Lung (tissue), 11 donors: ENCODE measurements at regions not wholly inside any gene's neighbourhood (a gene's known extent, or its start where the extent isn't known, plus 50 kb on each side); places are given as distances from the start of the nearest gene placed in this dataset.

Experiments used
- ATAC-seq: fragments of 200-7000 bp; cut with Tn5 transposase; one replicate; pipeline ENCODE4 v1.9.1; 2020; ENCODE audit warnings: moderate number of reproducible peaks; ENCODE audit not compliant: insufficient read depth, low FRiP score
- DNase-seq, 3 donors: peaks; one replicate each; pipeline ENCODE4 v3.0.0-alpha.2; 2013 to 2017
- H3K27ac ChIP-seq, 2 donors: one replicate each; pipeline ENCODE4 v1.5.1; 2013; ENCODE audit warnings: mild to moderate bottlenecking in 2 of 2, moderate library complexity in 2 of 2, control low read depth in 1 of 2, inconsistent platforms in 1 of 2, low read depth in 1 of 2, low read length in 1 of 2
- H3K27me3 ChIP-seq, 3 donors: one replicate each; pipeline ENCODE4 v1.5.1; 2013; ENCODE audit warnings: low read length in 2 of 3; ENCODE audit not compliant: control insufficient read depth in 3 of 3, insufficient read depth in 3 of 3
- H3K36me3 ChIP-seq, 4 donors: one replicate each; pipeline ENCODE4 v1.5.1; 2013; ENCODE audit warnings: low read length in 4 of 4, mild to moderate bottlenecking in 1 of 4, moderate library complexity in 1 of 4; ENCODE audit not compliant: control insufficient read depth in 4 of 4, insufficient read depth in 4 of 4
- H3K4me1 ChIP-seq, 5 donors: one replicate each; pipeline ENCODE4 v1.5.1; 2013; ENCODE audit warnings: low read length in 5 of 5, mild to moderate bottlenecking in 2 of 5, moderate library complexity in 1 of 5; ENCODE audit not compliant: control insufficient read depth in 5 of 5, insufficient read depth in 5 of 5
- H3K4me3 ChIP-seq: one replicate; pipeline ENCODE4 v1.5.1; 2013; ENCODE audit warnings: mild to moderate bottlenecking, control low read depth, moderate library complexity
- H3K9ac ChIP-seq, 2 donors: one replicate each; pipeline ENCODE4 v1.5.1; 2013; ENCODE audit warnings: low read length in 2 of 2, control low read depth in 1 of 2; ENCODE audit not compliant: insufficient read depth in 1 of 2
- H3K9me3 ChIP-seq, 4 donors: one replicate each; pipeline ENCODE4 v1.5.1; 2013; ENCODE audit warnings: low read length in 3 of 4, mild to moderate bottlenecking in 1 of 4, moderate library complexity in 1 of 4; ENCODE audit not compliant: control insufficient read depth in 4 of 4, insufficient read depth in 3 of 4
- CTCF ChIP-seq: IDR thresholded peaks from 2 replicates; pipeline ENCODE4 v1.5.1; 2012; ENCODE audit warnings: mild to moderate bottlenecking; ENCODE audit errors: control extremely low read depth, extremely low read depth
- WGBS, 2 donors: extraction: QIAGEN DNeasy Blood & Tissue Kit; methylation state at CpG; one replicate each; pipeline ENCODE4 v1.1.7; 2013; 5-methylcytosine and 5-hydroxymethylcytosine counted together
- donor health status: control.
- donor health status: control.
- donor health status: Bipolar disorder and iron deficiency.
- donor health status: healthy.
- donor health status: DM: yes; HTN: yes; CAD: no.

DNA sequence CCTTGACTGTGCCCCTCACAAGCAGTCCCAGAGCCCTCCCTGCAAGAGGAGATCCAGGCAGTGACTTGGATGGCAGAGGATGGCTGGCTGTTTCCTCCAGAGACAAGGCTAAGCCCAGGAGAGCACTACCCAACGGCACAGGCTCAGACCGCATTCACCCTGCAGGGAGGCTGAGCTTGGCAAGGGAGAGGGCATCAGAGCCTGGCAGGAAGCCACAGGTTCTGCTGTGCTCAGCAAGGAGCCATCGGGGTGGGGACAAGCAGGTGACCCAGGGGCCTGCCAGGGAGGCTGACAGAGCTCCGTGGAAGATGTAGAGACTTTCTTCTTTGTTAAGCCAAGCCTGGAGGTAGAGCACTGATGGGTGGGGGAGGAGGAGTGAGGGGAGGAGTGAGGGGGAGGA lies 159.2 kb upstream of the CST7 start:
- ATAC-seq, result no peak
- H3K4me1 ChIP-seq, result peaks cover 0 to 7% (median 3%) of the 10 kb centered on the region in 5 donors
- whole genome bisulfite sequencing, 2 donors, result 61 to 73% methylated on average over 4 of the region's 4 CpGs
- H3K9me3 ChIP-seq, result peaks cover 0 to 2% (median 0%) of the 10 kb centered on the region in 4 donors
- H3K27ac ChIP-seq, result no peak overlapping the region
- no peak overlapping the region for H3K9ac ChIP-seq
- peaks cover 0 to 2% (median 0%) of the 10 kb centered on the region in 3 donors for H3K27me3 ChIP-seq
- DNase-seq, result no peak
- TF ChIP-seq CTCF, result no peak
- no peak overlapping the region for H3K4me3 ChIP-seq
- no peaks in the 10 kb centered on the region for H3K36me3 ChIP-seq

DNA sequence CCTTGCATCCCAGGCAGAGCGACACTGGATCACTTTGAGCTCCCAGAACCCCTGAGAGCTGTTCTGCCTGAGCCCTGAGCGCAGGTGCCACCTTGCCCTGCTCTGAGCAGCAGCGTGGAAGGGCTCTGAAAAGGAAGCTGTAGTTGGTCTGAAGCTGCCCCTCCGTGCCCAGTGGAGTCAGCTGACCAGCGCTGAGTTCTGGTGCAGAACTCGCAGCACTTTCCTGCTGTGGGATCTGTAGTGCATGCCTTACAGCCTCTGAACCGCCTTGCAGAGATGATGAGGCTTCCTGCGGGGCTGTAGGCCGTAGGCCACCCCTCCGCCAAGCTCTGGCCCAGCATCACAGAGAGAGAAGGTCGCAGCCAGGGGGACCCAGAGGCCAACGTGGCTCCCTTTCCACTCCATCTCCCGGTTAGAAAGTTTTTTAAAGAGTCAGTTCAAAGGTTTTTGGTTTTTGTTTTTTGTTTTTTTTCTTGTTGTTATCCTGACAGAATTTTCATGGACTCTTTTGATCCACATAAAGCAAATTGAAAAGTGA lies 158.3 kb upstream of the CST7 start:
- Histone ChIP-seq H3K27ac (no peak overlapping the region), H3K9ac (no peak overlapping the region), H3K4me3 (no peak overlapping the region), H3K9me3 (peaks cover 0 to 4% (median 0%) of the 10 kb centered on the region in 4 donors), H3K27me3 (peaks cover 0 to 2% (median 0%) of the 10 kb centered on the region in 3 donors), H3K36me3 (no peaks in the 10 kb centered on the region), H3K4me1 (peaks cover 0 to 3% (median 0%) of the 10 kb centered on the region in 5 donors)
- no peak for TF ChIP-seq CTCF
- WGBS, 2 donors, result 84 to 88% methylated on average over 13 of the region's 13 CpGs
- ATAC-seq (no peak), DNase-seq (no peak)

DNA sequence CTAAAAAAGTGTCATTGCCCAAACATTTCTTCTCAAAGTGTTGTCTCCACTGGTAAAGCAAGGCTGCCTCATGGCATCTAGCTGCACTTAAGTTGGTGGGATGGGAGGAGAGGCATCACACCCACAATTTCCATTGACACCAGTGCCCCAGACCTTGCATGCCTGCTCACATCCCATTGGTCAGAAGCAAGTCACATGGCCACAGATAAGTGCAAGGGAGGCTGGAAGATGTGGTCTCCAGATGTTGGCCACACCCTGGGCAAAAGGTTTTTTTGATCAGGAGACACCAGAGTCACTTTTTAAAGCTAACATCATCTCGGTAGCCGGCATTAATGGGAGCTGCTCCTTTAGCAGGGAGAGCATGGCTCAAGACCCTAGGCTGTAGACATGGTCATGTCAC lies 157.1 kb upstream of the CST7 start:
- H3K27ac ChIP-seq, result no peak overlapping the region
- no peak for ATAC-seq
- H3K36me3 ChIP-seq, result no peaks in the 10 kb centered on the region
- H3K4me3 ChIP-seq, result no peak overlapping the region
- H3K9ac ChIP-seq, result no peak overlapping the region
- TF ChIP-seq CTCF, result no peak
- WGBS, 2 donors, result 96 to 98% methylated on average over 2 of the region's 2 CpGs
- H3K9me3 ChIP-seq, result peaks cover 0 to 4% (median 0%) of the 10 kb centered on the region in 4 donors
- no peak for DNase-seq
- H3K27me3 ChIP-seq, result peaks cover 0 to 2% (median 0%) of the 10 kb centered on the region in 3 donors
- peaks cover 0 to 3% (median 0%) of the 10 kb centered on the region in 5 donors for H3K4me1 ChIP-seq
